Breast epithelium (tissue), 3 donors: ENCODE measurements at regions not wholly inside any gene's neighbourhood (a gene's known extent, or its start where the extent isn't known, plus 50 kb on each side); places are given as distances from the start of the nearest gene placed in this dataset.

ENCODE experiments used
- POLR2A ChIP-seq: fragments of 450-650 bp; IDR thresholded peaks from one replicate; pipeline ENCODE4 v1.6.1; 2016; ENCODE audit warnings: antibody characterized with exemption, mild to moderate bottlenecking, moderate library complexity
- TF ChIP-seq, protein P1 (sequence below), 3 donors: fragments of 450-650 bp; IDR thresholded peaks; one replicate each; pipeline ENCODE4 v1.5.1; 2016 to 2017; ENCODE audit warnings: antibody characterized with exemption in 3 of 3, mild to moderate bottlenecking in 3 of 3, moderate library complexity in 3 of 3

DNA sequence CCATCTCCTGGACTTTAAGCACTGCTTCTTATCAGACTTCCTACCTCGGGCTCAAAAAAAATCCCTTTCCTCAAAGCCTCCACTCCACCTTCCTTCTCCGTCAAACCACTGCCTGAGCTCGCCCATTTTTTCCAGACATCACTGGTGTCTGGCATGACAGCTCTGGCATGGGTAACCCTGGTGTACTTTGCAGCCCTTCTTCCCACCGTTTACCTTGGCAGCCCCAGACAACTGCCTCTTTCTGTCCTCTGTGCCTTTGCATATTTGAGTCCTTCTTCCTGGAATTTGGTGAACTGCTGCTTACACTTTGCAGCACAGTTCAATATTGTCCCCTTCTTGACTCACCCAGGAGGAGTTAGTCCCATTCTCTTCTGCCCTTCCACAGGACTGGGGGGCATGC, 144.6 kb upstream of the TBX20 start:
- TF ChIP-seq, protein P1, sequence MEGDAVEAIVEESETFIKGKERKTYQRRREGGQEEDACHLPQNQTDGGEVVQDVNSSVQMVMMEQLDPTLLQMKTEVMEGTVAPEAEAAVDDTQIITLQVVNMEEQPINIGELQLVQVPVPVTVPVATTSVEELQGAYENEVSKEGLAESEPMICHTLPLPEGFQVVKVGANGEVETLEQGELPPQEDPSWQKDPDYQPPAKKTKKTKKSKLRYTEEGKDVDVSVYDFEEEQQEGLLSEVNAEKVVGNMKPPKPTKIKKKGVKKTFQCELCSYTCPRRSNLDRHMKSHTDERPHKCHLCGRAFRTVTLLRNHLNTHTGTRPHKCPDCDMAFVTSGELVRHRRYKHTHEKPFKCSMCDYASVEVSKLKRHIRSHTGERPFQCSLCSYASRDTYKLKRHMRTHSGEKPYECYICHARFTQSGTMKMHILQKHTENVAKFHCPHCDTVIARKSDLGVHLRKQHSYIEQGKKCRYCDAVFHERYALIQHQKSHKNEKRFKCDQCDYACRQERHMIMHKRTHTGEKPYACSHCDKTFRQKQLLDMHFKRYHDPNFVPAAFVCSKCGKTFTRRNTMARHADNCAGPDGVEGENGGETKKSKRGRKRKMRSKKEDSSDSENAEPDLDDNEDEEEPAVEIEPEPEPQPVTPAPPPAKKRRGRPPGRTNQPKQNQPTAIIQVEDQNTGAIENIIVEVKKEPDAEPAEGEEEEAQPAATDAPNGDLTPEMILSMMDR (IDR thresholded peaks at IDR 0.05) = no peak
- TF ChIP-seq POLR2A = no peak
